Neural progenitor cell (in vitro differentiated cells): ENCODE measurements at regions not wholly inside any gene's neighbourhood (a gene's known extent, or its start where the extent isn't known, plus 50 kb on each side); places are given as distances from the start of the nearest gene placed in this dataset.

Experiments
- CTCF ChIP-seq: fragments of 200-600 bp; sonication (generic); IDR thresholded peaks from 2 replicates; pipeline ENCODE4 v1.5.1; 2017; ENCODE audit warnings: antibody characterized with exemption, mild to moderate bottlenecking
- EZH2 ChIP-seq: fragments of 200-600 bp; sonication (generic); IDR thresholded peaks from 2 replicates; pipeline ENCODE4 v1.6.1; 2017; ENCODE audit warnings: antibody characterized with exemption, mild to moderate bottlenecking, moderate library complexity
- EZH2phosphoT487 ChIP-seq: fragments of 200-600 bp; sonication (generic); IDR thresholded peaks from 2 replicates; pipeline ENCODE4 v1.6.1; 2017; ENCODE audit warnings: antibody characterized with exemption

- TF ChIP-seq CTCF (no peak), EZH2 (no peak), EZH2phosphoT487 (no peak)
Measured at GRCh38 chr4:107155366-107155765, 119.3 kb upstream of the DKK2 start.
